AG04450 (cell line): ENCODE measurements at regions not wholly inside any gene's neighbourhood (a gene's known extent, or its start where the extent isn't known, plus 50 kb on each side); places are given as distances from the start of the nearest gene placed in this dataset.
"Not testable (repeated sequence)": the region's sequence is repeated elsewhere in the genome, so short reads cannot be mapped to it uniquely, and the experiment has no call there.

Experiments used
- CTCF ChIA-PET: fragments of 300-600, 350-600 bp; formaldehyde crosslinking; extraction: SDS; loops from one replicate; lab custom pipeline; 2022; ENCODE audit warnings: antibody characterized with exemption, inconsistent platforms; lab: Charles Lee
- POLR2A ChIA-PET: fragments of 350-600 bp; formaldehyde crosslinking; extraction: SDS; loops from one replicate; lab custom pipeline; 2021; ENCODE audit warnings: antibody characterized with exemption, inconsistent platforms; lab: Yijun Ruan, JAX
- DNase-seq: peaks from one replicate; pipeline ENCODE4 v3.0.0-alpha.2; 2011; ENCODE audit warnings: low read depth, low spot score
- H3K27ac ChIP-seq: one replicate; pipeline ENCODE4 v1.5.1; 2012; ENCODE audit warnings: low read depth, low read length, control low read depth
- H3K27me3 ChIP-seq: one replicate; pipeline ENCODE4 v1.6.0; 2012; ENCODE audit warnings: low read length; ENCODE audit not compliant: control insufficient read depth, insufficient read depth
- H3K4me3 ChIP-seq: 2 replicates; pipeline ENCODE4 v1.5.1; 2011; ENCODE audit warnings: mild to moderate bottlenecking, low read depth, low read length, control low read depth
- H3K9me3 ChIP-seq: 2 replicates; pipeline ENCODE4 v1.5.1; 2012; ENCODE audit warnings: low read length; ENCODE audit not compliant: control insufficient read depth, insufficient read depth
- TF ChIP-seq, protein P1 (sequence below): IDR thresholded peaks from 2 replicates; pipeline ENCODE4 v1.5.1; 2011; ENCODE audit warnings: low read depth, low read length, control low read depth, inconsistent platforms

DNA sequence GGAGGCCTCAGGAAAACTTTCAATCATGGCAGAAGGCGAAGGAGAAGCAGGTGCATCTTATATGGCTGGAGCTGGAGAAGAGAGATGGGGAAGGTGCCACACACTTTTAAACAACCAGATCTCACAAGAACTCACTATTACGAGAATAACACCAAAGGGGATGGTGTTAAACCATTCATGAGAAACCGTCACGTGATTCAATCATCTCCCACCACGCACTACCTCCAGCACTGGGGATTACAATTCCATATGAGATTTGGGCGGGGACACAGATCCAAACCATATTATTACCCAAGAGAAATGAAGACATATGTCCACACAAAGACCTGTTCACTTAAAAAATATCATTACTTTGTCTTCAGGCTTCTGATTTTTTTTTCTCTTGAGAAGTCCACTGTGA lies 518.5 kb downstream of the DCDC2C start:
- POLR2A ChIA-PET, result no interaction called here
- Histone ChIP-seq H3K27ac (no peak overlapping the region), H3K27me3 (no peaks in the 10 kb centered on the region), H3K4me3 (no peak overlapping the region), H3K9me3 (peaks cover 13% of the 10 kb centered on the region; the same call in 1 of the 2 replicates)
- DNase-seq, result no peak
- TF ChIP-seq, protein P1, sequence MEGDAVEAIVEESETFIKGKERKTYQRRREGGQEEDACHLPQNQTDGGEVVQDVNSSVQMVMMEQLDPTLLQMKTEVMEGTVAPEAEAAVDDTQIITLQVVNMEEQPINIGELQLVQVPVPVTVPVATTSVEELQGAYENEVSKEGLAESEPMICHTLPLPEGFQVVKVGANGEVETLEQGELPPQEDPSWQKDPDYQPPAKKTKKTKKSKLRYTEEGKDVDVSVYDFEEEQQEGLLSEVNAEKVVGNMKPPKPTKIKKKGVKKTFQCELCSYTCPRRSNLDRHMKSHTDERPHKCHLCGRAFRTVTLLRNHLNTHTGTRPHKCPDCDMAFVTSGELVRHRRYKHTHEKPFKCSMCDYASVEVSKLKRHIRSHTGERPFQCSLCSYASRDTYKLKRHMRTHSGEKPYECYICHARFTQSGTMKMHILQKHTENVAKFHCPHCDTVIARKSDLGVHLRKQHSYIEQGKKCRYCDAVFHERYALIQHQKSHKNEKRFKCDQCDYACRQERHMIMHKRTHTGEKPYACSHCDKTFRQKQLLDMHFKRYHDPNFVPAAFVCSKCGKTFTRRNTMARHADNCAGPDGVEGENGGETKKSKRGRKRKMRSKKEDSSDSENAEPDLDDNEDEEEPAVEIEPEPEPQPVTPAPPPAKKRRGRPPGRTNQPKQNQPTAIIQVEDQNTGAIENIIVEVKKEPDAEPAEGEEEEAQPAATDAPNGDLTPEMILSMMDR, result no peak
- CTCF ChIA-PET, result no interaction called here

DNA sequence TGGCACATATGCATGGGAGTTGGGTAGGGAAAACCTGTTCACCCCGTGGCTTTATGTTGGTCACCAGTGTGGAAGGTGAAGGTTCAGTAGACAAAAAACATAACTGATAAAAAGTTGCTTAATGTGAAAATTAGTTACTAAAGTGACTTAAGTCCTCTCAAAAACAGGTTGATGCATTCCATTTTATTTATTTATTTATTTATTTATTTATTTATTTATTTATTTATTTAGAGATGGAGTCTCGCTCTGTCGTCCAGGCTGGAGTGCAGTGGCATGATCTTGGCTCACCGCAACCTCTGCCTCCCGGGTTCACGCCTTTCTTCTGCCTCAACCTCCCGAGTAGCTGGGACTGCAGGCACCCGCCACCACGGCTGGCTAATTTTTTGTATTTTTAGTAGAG lies 541.0 kb downstream of the DCDC2C start:
- H3K4me3 ChIP-seq, H3K27ac ChIP-seq, POLR2A ChIA-PET, CTCF ChIA-PET, H3K27me3 ChIP-seq, DNase-seq: not testable (repeated sequence)
- peaks cover 37% of the 10 kb centered on the region for H3K9me3 ChIP-seq

DNA sequence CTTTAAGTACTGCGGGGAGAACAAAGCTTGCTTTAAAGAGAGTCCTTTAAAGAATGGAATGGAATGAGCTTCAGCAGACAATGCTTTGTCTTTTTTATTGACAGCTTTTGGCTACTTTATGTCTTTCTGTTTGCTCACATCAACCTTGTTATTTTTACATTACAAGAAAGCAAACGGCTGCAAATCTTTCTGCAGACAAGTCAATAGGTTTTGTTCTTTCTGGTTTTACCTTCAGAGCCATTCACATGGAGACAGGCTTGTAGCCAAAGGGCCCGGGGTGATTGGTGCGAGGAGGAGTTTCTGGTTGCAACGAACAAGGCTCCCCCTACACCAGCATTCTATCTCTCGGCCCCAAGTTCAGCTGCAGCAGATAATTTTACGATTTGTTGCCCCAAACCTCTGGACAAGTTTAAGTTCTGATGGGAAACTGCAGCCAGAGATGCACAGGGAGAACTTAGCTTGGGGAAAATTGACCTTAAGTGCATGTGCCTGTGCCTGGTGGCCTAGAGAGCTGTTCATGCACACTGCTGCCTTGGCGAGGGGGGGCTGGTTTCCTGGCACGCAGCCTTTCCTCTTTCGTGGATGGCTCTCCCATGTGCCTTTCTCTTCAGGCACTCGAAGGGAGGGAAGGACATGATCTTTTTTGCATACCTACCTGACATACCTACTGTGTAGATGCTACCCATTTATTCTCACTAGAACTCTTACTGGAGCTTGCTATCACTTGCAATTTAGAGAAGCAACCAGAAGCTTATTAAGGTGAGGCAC lies 543.2 kb downstream of the DCDC2C start:
- Histone ChIP-seq H3K27ac (no peak overlapping the region), H3K27me3 (no peaks in the 10 kb centered on the region), H3K9me3 (peaks cover 49% of the 10 kb centered on the region), H3K4me3 (no peak overlapping the region)
- DNase-seq, result no peak
- POLR2A ChIA-PET, result no interaction called here
- TF ChIP-seq, protein P1, result no peak
- CTCF ChIA-PET, result no interaction called here

DNA sequence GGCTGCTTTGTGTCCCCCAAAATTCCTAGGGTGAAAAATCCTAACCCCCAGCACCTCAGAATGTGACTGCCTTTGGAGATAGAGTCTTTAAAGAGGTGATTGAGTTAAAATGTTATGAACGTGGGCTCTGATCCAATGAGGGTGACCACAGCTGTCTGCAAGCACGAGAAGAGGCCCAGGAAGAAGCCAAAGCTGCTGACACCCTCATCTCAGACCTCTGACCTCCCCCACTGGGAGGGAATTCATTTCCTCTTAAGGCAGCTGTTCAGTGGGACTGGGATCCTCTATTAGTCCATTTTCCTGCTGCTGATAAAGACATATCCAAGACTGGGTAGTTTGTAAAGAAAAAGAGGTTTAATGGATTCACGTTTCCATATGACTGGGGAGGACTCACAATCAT lies 544.4 kb downstream of the DCDC2C start:
- no peak for DNase-seq
- TF ChIP-seq, protein P1, result no peak
- Histone ChIP-seq H3K9me3 (peaks cover 50% of the 10 kb centered on the region), H3K4me3 (no peak overlapping the region), H3K27me3 (no peaks in the 10 kb centered on the region), H3K27ac (no peak overlapping the region)
- CTCF ChIA-PET, result no interaction called here
- POLR2A ChIA-PET, result no interaction called here

DNA sequence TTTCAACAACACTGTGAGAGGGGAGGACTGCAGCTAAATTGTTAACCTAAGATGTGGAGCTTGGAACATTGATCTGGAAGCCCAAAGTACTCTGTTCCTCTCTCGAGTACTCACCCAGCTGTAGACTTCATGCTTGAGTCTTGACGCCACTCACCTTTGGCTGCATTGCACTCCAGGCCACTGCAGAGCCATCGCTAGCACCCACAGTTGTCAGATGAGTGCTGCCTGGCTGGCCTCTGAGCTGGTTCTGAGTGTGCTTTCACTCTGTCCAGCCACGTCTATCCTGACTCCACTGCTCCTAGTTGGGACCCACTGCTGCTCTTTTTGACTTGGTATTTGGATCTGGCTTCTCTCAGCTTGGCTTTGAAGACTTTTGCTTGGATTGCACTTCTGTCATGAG lies 552.1 kb downstream of the DCDC2C start:
- TF ChIP-seq, protein P1, result no peak
- CTCF ChIA-PET, result no interaction called here
- H3K9me3 ChIP-seq, result peaks cover 29% of the 10 kb centered on the region; the same call in 1 of the 2 replicates
- no peaks in the 10 kb centered on the region for H3K27me3 ChIP-seq
- H3K4me3 ChIP-seq, result no peak overlapping the region
- DNase-seq, result no peak
- H3K27ac ChIP-seq, result no peak overlapping the region
- POLR2A ChIA-PET, result no interaction called here
